Thyroid gland (tissue), 4 donors: ENCODE measurements at regions not wholly inside any gene's neighbourhood (a gene's known extent, or its start where the extent isn't known, plus 50 kb on each side); places are given as distances from the start of the nearest gene placed in this dataset.
"Not testable (repeated sequence)": the region's sequence is repeated elsewhere in the genome, so short reads cannot be mapped to it uniquely, and the experiment has no call there.

Experiments used
- CTCF ChIP-seq, 6 experiments: fragments of 200-600 bp in 3 of 6; fragments of 450-650 bp in 3 of 6; sonication (generic) in 3 of 6; IDR thresholded peaks; one replicate each; pipeline ENCODE4 v1.5.1; 2016 to 2019; ENCODE audit warnings: antibody characterized with exemption in 6 of 6, mild to moderate bottlenecking in 2 of 6, inconsistent platforms in 1 of 6, moderate library complexity in 1 of 6
- POLR2A ChIP-seq, 2 donors: fragments of 450-650 bp; IDR thresholded peaks; one replicate each; pipeline ENCODE4 v1.6.1; 2017; ENCODE audit warnings: antibody characterized with exemption in 2 of 2, mild to moderate bottlenecking in 2 of 2, moderate library complexity in 1 of 2

GRCh38 chr2:64816526-64816925, 162.8 kb upstream of the SERTAD2 start:
- TF ChIP-seq CTCF, POLR2A (IDR thresholded peaks at IDR 0.05): not testable (repeated sequence)
